Hippocampal formation (tissue), 2 donors: ENCODE measurements at regions not wholly inside any gene's neighbourhood (a gene's known extent, or its start where the extent isn't known, plus 50 kb on each side); places are given as distances from the start of the nearest gene placed in this dataset.

Experiments used
- DNase-seq, 2 donors: peaks; one replicate each; lab custom pipeline; 2025; lab: John Stamatoyannopoulos, UW

- DNase-seq, result no peak
Measured at GRCh38 chr6:9942131-9942530, 472.7 kb downstream of the TFAP2A start.

- DNase-seq, result no peak
Measured at GRCh38 chr6:9938801-9939200, 476.1 kb downstream of the TFAP2A start.

- DNase-seq, result no peak
Measured at GRCh38 chr6:9937031-9937763, 477.7 kb downstream of the TFAP2A start.

GRCh38 chr6:9936551-9936950 is 478.3 kb downstream of the TFAP2A start:
- DNase-seq, result no peak

- no peak for DNase-seq
Measured at GRCh38 chr6:9933677-9934076, 481.2 kb downstream of the TFAP2A start.

DNA sequence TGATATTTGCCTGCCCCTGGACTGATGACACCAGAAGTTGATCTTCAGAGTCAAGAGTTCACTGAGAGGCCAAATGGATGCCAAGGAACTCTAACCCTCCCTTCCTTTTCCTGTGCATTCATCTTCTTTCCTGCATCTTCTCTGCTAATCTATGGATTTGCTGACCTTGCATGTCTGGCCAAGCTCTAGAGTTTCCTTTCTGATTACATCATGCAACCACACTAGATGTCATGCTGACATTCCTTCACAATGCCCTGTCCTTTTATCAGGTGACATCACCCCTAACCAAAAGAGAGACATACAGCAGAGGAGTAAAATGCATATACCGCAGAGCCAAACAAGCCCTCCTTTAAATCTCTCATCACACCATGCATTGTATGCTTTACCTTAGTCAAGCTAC is 487.6 kb downstream of the TFAP2A start:
- DNase-seq, result no peak

GRCh38 chr6:9924971-9925370 is 489.9 kb downstream of the TFAP2A start:
- DNase-seq, result no peak

- no peak for DNase-seq
Measured at GRCh38 chr6:9921366-9921765, 493.5 kb downstream of the TFAP2A start.

DNA sequence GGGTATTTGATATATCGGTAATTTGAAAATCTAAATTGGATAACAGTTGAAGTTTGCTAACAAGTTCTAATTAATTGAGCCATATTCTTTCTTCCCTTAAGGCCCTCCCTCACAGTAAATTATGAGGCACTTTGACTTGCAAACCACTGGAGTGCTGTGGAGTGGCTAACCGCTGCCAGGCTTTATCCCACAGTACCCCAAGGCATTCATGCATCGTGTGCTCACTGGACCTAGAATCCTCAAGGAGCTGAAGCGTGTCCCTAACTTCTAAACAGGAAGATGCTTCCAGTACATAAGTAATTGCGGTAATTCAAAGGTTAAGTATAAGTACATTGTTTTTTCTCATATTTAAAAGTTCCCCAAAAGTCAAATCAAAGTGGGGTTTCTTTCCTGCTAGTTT is 499.9 kb downstream of the TFAP2A start:
- no peak for DNase-seq

DNA sequence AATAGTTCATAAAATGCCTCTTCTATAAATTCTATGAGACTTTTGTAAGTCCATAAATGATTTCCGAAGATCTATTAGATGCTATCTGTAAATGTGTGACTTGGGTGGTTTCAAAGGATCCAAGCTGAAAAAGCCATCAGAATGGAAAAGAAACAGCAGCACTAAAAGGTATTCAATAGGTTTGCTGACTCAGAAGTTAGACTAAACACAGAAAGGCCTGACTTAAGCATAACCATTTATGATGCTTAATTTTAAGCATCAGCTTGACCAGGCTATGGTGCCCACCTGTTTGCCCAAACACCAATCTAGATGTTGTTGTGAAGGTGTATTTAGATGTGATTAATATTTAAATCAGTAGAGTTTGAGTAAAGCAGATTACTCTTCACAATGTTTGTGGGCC is 513.5 kb downstream of the TFAP2A start:
- no peak for DNase-seq

GRCh38 chr6:9896806-9897205 is 518.1 kb downstream of the TFAP2A start:
- no peak for DNase-seq

GRCh38 chr6:9890893-9891292 is 524.0 kb downstream of the TFAP2A start:
- no peak for DNase-seq

DNA sequence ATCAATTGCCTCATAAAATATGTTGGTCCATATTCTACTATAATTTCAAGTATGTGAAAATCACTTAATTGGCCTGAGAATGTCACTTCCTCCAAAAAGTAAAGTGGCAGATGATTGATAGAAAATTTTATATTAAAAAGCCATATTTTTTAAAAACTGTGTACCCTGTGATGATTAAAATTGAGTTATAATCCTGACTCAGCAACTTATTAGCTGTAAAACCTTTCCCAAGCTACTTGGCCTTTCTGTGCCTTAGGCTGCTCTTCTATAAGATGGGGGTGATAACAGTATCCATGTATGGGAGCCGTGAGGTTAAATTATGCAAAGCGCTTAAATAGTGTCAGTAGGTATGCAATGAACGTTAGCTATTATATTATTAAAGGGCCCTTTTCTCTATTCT is 524.4 kb downstream of the TFAP2A start:
- DNase-seq, result no peak

DNA sequence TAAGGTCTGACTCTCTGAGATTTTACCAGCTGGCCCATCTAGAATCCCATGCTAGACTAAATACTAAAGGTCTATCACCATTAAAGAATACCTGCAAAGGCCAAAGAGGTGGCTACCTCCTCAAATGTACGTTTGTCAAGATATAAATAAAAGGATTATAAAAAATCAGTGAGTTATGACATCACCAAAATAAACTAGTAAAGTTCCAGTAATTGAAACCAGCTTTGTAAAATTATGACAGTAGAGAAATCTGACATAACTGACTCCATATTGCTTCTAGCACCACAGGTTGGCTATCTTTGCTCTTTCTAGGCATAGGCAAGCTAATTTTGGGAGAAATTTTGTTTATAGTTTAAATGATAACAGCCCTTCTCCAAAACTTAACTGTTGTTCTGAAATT is 536.3 kb downstream of the TFAP2A start:
- DNase-seq, result no peak

DNA sequence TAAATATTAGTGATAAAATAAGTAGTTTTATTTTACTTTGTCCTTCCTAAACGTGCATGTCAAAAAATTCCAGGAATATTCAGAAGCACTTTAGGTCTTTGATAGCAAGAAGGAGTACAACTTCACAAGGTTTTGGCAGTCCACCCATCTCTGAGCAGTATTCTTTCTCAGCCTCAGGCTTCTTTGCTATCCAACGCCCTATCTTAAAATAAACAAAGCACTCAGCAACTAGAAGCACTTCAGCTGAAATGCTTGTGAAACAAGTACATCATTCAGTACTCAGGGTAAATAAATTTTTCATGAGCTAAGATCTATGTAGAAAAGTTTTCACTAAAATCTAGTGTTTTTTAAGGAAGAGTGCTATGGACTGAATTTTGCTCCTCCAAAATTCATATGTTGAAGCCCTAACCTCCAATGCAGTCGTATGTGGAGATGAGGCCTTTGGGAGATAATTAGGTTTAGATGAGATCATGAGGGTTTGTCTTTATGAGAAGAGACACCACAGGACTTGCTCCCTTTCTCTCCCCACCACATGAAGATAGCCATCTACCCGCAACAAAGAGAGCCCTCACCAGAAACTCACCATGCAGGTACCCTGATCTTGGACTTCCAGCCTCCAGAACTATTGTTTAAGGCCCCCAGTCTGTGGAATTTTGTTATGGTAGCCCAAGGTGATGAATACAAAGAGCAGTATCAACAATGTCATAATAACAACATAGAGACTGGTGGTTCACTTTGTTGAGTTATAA is 539.1 kb downstream of the TFAP2A start:
- DNase-seq, result no peak

DNA sequence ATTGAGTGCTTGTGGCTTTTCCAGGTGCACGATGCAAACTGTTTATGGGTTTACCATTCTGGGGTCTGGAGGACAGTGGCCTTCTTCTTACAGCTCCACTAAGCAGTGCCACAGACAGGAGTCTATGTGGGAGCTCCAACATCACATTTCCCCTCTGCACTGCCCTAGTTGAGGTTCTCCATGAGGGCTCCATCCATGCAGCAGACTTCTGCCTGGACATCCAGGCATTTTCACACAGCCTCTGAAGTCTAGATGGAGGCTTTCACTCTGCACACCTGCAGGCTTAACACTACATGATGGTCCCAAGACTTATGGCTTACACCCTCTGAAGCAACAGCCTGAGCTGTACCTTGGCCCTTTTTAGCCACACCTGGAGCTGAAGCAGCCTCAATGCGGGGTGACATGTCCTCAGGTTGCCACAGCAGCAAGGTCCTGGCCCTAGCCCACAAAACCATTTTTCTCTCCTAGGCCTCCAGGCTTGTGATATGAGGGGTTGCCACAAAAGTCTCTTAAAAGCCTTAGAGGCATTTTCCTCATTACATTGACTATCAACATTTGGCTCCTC is 552.2 kb downstream of the TFAP2A start:
- DNase-seq, result no peak

DNA sequence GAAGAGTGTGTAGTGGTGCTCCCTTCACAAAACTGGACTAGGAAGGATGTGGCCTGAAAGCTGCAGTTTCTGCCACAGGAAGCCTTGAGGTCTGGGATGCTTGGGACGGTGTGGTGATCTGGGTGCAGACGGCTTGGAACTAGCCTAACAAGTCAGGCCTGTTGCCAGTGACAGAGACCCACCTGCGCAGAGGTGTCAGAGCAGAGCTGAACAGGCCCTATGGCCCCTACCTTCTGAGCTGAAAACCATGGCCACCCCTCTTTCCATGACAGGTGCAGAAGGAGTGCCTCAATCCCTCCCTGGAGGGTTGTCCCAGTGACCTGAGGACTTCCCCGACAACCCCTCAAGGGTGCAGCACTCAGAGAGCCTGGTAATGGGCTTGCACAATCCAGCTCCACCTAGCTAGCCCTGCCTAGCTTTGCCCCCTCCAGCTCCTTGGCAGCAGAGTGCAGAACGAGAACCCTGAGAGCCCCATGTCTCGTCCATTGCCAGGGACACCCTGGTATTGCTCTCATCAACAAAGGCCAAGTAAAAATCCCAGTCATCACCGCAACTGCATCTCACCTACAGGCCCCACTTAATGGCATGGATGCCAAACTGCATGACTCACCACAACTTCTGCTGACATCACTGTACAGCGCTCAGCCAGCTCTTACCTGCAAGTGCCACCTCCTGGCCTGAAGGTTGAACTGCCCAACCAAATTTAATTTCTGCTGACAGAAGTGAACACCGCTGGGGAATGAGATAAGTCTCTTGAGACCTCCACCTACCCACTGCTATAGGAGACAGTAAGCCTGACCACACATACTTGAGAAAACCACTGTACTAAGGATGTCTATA is 563.1 kb downstream of the TFAP2A start:
- no peak for DNase-seq

- no peak for DNase-seq
Measured at GRCh38 chr6:9851006-9851405, 563.9 kb downstream of the TFAP2A start.

DNA sequence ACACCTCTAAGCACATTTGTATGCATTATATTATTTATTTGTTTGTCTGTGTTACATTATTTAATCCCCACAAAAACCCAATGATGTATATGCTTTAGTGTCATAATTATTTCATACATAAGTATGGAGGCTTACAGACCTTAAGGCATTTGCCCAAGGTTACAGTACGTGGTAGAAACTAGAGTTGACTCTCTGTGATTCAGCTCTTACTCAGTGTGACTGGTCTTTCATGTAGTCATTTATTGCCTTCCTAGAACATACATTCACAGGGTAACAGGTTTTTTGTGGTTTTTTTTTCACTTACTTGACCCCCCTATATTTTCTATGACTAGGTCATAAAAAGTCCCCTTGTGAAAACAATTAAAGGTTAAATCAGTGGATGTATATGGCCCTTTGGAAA is 566.8 kb downstream of the TFAP2A start:
- no peak for DNase-seq

DNA sequence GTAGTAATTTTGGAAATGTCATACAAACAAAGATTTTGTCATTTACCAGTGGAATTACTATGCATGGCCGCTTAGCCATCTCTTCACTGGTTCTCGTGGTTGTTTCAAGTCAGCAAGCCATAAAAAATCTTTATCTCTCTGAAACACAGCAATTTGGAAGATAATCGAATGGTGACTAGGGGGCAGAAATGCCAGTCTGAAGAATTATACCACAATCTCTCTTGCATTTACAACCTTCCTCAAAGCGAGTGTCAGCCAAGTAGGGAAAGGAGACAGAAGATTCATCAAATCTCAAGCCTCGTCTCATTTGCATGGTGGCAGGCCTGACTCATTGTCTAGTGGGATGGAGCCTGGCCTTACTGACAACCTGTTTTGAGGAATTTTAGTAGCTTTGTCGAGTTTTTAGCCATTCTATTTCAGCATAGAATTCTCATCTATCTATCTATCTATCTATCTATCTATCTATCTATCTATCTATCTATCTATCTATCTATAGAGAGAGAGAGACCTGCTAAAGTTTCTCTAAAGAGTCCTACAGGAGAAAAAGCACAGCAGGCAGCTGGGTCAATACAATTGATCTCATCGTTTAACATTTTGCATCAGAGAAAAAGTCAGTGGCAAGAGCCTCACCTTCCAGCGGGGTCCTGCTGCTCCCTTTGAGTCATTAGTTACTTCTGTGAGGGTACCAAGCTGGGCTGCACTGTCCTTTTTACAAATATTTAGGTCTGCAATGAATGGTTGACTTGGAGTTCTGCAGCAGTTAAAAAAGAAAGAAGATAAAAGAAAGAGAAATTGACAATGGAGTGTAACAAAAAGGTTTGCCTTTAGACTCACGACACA is 572.8 kb downstream of the TFAP2A start:
- no peak for DNase-seq

DNA sequence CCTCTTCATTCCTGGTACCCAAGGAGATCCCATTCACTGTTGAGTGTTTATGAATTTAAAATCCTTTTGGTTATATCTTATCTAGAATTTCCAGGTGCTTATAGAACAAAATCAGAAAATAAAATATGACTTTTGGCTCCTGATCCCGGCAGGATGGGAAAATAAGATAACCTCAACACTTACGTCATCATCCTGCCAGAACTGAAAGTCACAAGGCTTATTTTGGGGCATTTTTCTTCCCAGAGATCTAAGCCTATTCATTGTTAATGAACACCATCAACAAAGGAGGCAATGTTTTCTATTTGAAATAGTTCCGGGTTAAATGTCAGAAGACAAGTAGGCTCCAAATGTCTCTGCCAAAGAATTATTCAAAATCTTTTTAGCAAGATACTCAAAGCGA is 580.6 kb downstream of the TFAP2A start:
- DNase-seq, result no peak
